GM19099 (cell line): ENCODE measurements at regions not wholly inside any gene's neighbourhood (a gene's known extent, or its start where the extent isn't known, plus 50 kb on each side); places are given as distances from the start of the nearest gene placed in this dataset.

Experiments
- POLR2A ChIP-seq: IDR thresholded peaks from 3 replicates; pipeline ENCODE4 v1.6.1; 2011; ENCODE audit warnings: low read depth; ENCODE audit not compliant: insufficient read length; ENCODE audit errors: extremely low read depth

- TF ChIP-seq POLR2A, result no peak
Observed at GRCh38 chr11:26127336-26127735, 204.6 kb upstream of the ANO3 start.

GRCh38 chr11:26131406-26131805 is 200.5 kb upstream of the ANO3 start:
- no peak for TF ChIP-seq POLR2A

- no peak for TF ChIP-seq POLR2A
Observed at GRCh38 chr11:26134053-26134452, 197.9 kb upstream of the ANO3 start.

- no peak for TF ChIP-seq POLR2A
Observed at GRCh38 chr11:26134481-26135355, 197.2 kb upstream of the ANO3 start.

GRCh38 chr11:26137651-26138050 is 194.3 kb upstream of the ANO3 start:
- no peak for TF ChIP-seq POLR2A

- TF ChIP-seq POLR2A, result no peak
Observed at GRCh38 chr11:26142891-26143290, 189.0 kb upstream of the ANO3 start.

- no peak for TF ChIP-seq POLR2A
Observed at GRCh38 chr11:26143566-26144290, 188.2 kb upstream of the ANO3 start.

GRCh38 chr11:26144291-26144690 is 187.6 kb upstream of the ANO3 start:
- no peak for TF ChIP-seq POLR2A

- TF ChIP-seq POLR2A, result no peak
Observed at GRCh38 chr11:26144911-26145310, 187.0 kb upstream of the ANO3 start.

GRCh38 chr11:26149585-26149984 is 182.3 kb upstream of the ANO3 start:
- no peak for TF ChIP-seq POLR2A

GRCh38 chr11:26150031-26150430 is 181.9 kb upstream of the ANO3 start:
- no peak for TF ChIP-seq POLR2A

- no peak for TF ChIP-seq POLR2A
Observed at GRCh38 chr11:26158251-26158650, 173.7 kb upstream of the ANO3 start.

- no peak for TF ChIP-seq POLR2A
Observed at GRCh38 chr11:26162291-26162690, 169.6 kb upstream of the ANO3 start.

GRCh38 chr11:26186389-26186788 is 145.5 kb upstream of the ANO3 start:
- no peak for TF ChIP-seq POLR2A

- no peak for TF ChIP-seq POLR2A
Observed at GRCh38 chr11:26187639-26188038, 144.3 kb upstream of the ANO3 start.

- no peak for TF ChIP-seq POLR2A
Observed at GRCh38 chr11:26188554-26188953, 143.4 kb upstream of the ANO3 start.
